Heart left ventricle (tissue), 16 donors: ENCODE measurements at regions not wholly inside any gene's neighbourhood (a gene's known extent, or its start where the extent isn't known, plus 50 kb on each side); places are given as distances from the start of the nearest gene placed in this dataset.

Source experiments
- ATAC-seq, 4 donors: fragments of 200-7000 bp; cut with Tn5 transposase; one replicate each; pipeline ENCODE4 v1.9.1; 2020 to 2022; ENCODE audit warnings: moderate library complexity in 4 of 4, mild to moderate bottlenecking in 3 of 4, moderate number of reproducible peaks in 1 of 4
- DNase-seq, 5 donors: peaks; one replicate each; pipeline ENCODE4 v3.0.0-alpha.2; 2020
- H3K27ac ChIP-seq, 12 donors: fragments of 200-600 bp; sonication (generic) in 4 of 12; one replicate each; pipeline versions ENCODE4 v1.5.0 to v1.8.0; 2016 to 2022; ENCODE audit warnings: mild to moderate bottlenecking in 2 of 12
- H3K27me3 ChIP-seq, 9 donors: fragments of 200-600 bp; sonication (generic) in 2 of 9; one replicate each; pipeline versions ENCODE4 v1.5.1 to v1.8.0; 2016 to 2022; ENCODE audit warnings: mild to moderate bottlenecking in 3 of 9
- H3K36me3 ChIP-seq, 9 donors: fragments of 200-600 bp; sonication (generic) in 2 of 9; one replicate each; pipeline versions ENCODE4 v1.5.0 to v1.8.0; 2018 to 2022; ENCODE audit warnings: mild to moderate bottlenecking in 2 of 9
- H3K4me1 ChIP-seq, 12 donors: fragments of 200-600 bp; sonication (generic) in 4 of 12; one replicate each; pipeline versions ENCODE4 v1.5.0 to v1.8.0; 2016 to 2022; ENCODE audit warnings: mild to moderate bottlenecking in 3 of 12
- H3K4me3 ChIP-seq, 12 donors: fragments of 200-600 bp; sonication (generic) in 4 of 12; one replicate each; pipeline versions ENCODE4 v1.5.0 to v1.8.0; 2017 to 2022; ENCODE audit warnings: mild to moderate bottlenecking in 9 of 12, moderate library complexity in 4 of 12
- H3K9me3 ChIP-seq, 12 donors: fragments of 200-600 bp; sonication (generic) in 4 of 12; one replicate each; pipeline versions ENCODE4 v1.5.0 to v1.8.0; 2016 to 2022; ENCODE audit warnings: mild to moderate bottlenecking in 1 of 12
- POLR2A ChIP-seq, 2 donors: fragments of 450-650 bp; IDR thresholded peaks; one replicate each; pipeline ENCODE4 v1.6.1; 2017; ENCODE audit warnings: antibody characterized with exemption in 2 of 2, mild to moderate bottlenecking in 2 of 2, moderate library complexity in 2 of 2
- WGBS, 4 donors: extraction: QIAGEN DNeasy Blood & Tissue Kit in 2 of 4; methylation state at CpG; one replicate each; pipeline versions ENCODE4 v1.1.5 to v1.1.7; 2013 to 2018; 5-methylcytosine and 5-hydroxymethylcytosine counted together
- intact Hi-C, 10 donors: fragments of 100-400 bp; cut with DNase I; formaldehyde crosslinking; loops; one replicate each; pipeline versions ENCODE4 v1.11.1 to v1.14.2; 2022
- TF ChIP-seq, protein P1 (sequence below), 12 donors: fragments of 200-600 bp; sonication (generic) in 4 of 12; IDR thresholded peaks; one replicate each; pipeline versions ENCODE4 v1.5.0 to v1.8.0; 2018 to 2022; ENCODE audit warnings: antibody characterized with exemption in 12 of 12, mild to moderate bottlenecking in 5 of 12
- donor health status: ischemic (EF 13 %, LVEDD 7.1; RV severe dilation, severe dysfunction).
- donor health status: healthy with polysubstance abuse.
- donor health status: DM: no; HTN: yes; CAD: no.
- donor health status: DM: no; HTN: no; CAD: no.
- donor health status: ischemic (EF 25% LVEDD 6.9; RV normal size, moderate dysfunction).
- donor health status: ischemic (EF 25% LVEDD 5.7; RV mildly dilated, moderate dysfunction).
- donor health status: healthy.
- donor health status: DM: yes; HTN: yes; CAD: no.
- donor health status: ischemic (EF 35%, LVEDD 5.7; RV mildly dilated, moderate dysfunction).
- donor health status: nonischemic (EF 11% LVEDD 7.7; RV severe dilation, severe dysfunction).
- donor health status: DM: yes; HTN: yes; CAD: no.
- donor health status: PGD.
- donor health status: ischemic (EF 29% LVEDD 5.4; RV normal size, mild dysfunction).
- donor health status: nonischemic (EF 23%, LVEDD 6.1; RV moderate dilation, normal function).

DNA sequence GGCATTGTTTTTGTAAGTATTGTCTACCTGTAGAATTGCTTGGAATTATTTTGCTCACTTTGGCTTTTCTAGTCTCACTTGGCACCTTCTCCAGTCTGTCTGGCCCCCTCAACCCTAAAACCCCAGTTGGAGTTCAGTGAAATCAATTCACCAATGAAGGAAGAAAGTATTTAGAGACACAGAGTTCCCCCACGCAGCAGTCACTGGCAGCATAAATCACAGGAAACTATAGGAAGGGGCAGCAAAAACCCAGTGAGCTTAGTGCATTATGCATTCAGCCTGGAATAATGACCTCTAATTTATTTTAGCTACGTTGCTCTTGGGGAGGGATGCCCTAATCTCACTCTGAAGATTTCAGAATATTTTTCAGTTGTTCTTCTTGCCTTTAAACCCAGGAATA lies 204.7 kb upstream of the BLID start:
- Histone ChIP-seq H3K4me3 (peak overlapping the region in 1 of 12 donors; percentile 34), H3K27me3 (no peaks in the 10 kb centered on the region), H3K27ac (no peak overlapping the region), H3K36me3 (no peaks in the 10 kb centered on the region), H3K4me1 (peaks cover 0 to 53% (median 5%) of the 10 kb centered on the region in 12 donors), H3K9me3 (no peaks in the 10 kb centered on the region)
- ATAC-seq (no peak), DNase-seq (no peak)
- intact Hi-C loops: no loop called here
- WGBS, 4 donors: 75 to 87% (median 84%) methylated on average over 2 of the region's 2 CpGs
- no peak for TF ChIP-seq POLR2A (IDR thresholded peaks at IDR 0.05)
- TF ChIP-seq, protein P1, sequence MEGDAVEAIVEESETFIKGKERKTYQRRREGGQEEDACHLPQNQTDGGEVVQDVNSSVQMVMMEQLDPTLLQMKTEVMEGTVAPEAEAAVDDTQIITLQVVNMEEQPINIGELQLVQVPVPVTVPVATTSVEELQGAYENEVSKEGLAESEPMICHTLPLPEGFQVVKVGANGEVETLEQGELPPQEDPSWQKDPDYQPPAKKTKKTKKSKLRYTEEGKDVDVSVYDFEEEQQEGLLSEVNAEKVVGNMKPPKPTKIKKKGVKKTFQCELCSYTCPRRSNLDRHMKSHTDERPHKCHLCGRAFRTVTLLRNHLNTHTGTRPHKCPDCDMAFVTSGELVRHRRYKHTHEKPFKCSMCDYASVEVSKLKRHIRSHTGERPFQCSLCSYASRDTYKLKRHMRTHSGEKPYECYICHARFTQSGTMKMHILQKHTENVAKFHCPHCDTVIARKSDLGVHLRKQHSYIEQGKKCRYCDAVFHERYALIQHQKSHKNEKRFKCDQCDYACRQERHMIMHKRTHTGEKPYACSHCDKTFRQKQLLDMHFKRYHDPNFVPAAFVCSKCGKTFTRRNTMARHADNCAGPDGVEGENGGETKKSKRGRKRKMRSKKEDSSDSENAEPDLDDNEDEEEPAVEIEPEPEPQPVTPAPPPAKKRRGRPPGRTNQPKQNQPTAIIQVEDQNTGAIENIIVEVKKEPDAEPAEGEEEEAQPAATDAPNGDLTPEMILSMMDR (IDR thresholded peaks at IDR 0.05): no peak

DNA sequence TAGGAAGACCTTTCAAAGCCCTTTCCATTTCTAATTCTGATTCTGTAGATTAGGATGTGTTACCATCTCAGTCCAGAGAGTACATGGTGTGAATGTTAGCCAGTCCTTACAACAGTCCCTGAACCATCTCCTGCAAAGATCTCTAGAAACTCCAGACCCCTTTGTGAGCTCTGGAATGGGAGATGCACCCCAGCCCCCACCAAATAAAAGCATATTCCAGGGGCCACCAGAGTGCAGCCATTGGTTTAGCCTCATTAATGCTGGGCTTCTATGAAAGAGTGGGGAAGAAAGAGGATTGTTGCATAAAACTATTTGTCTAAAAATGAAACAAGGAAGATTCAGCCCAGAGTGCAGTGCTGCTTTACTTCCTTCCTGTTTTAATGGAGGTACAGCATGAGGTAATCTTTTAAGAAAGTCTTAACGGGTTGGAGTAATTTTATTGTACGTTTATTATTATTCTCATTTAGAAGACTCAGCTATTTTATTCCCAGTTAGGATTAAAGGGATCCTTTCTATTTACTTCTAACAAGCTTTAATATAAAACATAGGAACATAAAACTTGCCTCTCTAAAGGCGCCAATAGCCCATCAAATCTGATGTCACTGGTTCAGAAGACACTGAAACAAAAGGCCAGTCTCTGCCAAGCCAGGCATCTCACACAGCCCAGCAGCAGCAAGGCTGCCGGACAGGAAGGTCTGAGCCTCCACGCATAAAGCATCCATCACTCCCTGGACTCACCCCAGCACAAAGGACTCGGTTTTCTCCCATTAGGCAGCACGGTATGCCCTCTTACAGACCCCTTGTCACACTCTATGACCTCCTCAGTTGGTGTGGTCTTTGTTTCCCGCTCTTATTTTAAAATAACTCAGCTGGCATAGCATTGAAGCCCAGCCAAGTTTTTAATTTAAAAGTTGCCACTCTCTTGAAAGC lies 203.9 kb upstream of the BLID start:
- H3K4me3 ChIP-seq: peak overlapping the region in 1 of 12 donors; percentile 16
- TF ChIP-seq, protein P1 (IDR thresholded peaks at IDR 0.05): no peak
- no peak for TF ChIP-seq POLR2A (IDR thresholded peaks at IDR 0.05)
- ATAC-seq (peak in 1 of 4 donors; percentile 42), DNase-seq (no peak)
- H3K27me3 ChIP-seq: no peaks in the 10 kb centered on the region
- peak overlapping the region in 1 of 12 donors; percentile 66 for H3K27ac ChIP-seq
- no peaks in the 10 kb centered on the region for H3K36me3 ChIP-seq
- WGBS, 4 donors: 50 to 65% (median 62%) methylated on average over 8 of the region's 8 CpGs
- no peaks in the 10 kb centered on the region for H3K9me3 ChIP-seq
- peaks cover 0 to 53% (median 5%) of the 10 kb centered on the region in 12 donors for H3K4me1 ChIP-seq
- intact Hi-C loops: no loop called here

DNA sequence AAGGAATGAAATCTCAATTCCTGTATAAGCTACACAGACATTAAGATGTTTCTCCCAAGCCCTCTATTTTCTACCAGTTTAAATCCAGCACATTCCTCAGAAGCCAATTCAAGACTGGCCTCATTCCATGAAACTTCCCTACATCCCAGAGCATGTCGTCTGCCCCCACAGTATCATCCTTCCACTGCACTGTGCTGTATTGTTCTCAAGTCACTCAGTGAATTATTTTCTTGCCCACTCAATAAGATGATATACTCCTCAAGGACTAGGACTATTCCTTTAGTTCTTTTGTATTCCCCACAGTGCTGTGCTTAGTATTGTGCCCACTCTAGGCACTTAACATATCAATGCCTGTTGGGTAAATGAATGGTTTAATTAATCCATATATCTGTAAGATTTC lies 203.1 kb upstream of the BLID start:
- H3K36me3 ChIP-seq: no peaks in the 10 kb centered on the region
- intact Hi-C loops: no loop called here
- no peaks in the 10 kb centered on the region for H3K27me3 ChIP-seq
- no peak for TF ChIP-seq POLR2A (IDR thresholded peaks at IDR 0.05)
- TF ChIP-seq, protein P1 (IDR thresholded peaks at IDR 0.05): no peak
- H3K9me3 ChIP-seq: no peaks in the 10 kb centered on the region
- ATAC-seq (no peak), DNase-seq (no peak)
- H3K4me3 ChIP-seq: no peak overlapping the region
- WGBS, 4 donors: 25 to 45% (median 36%) methylated on average over 1 of the region's 1 CpG
- peaks cover 0 to 53% (median 5%) of the 10 kb centered on the region in 12 donors for H3K4me1 ChIP-seq
- no peak overlapping the region for H3K27ac ChIP-seq

DNA sequence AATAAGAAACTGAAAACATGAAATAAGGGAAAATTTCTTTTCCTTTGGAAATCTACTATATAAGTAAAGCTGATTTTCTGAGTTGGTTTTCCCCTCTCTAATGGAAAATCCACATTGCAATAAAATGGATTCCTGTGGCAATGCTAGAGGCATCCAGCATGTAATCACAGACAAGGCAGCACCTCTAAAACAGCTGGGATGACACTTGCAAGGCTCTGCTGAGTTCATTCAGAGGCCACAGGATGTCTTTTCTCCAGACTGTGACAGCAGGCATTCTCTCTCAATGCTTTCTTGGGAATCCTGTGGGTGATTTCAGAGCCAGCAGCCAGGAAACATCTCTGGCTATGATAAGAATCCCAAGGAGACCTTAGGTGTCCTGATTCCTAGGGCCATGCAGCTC lies 201.3 kb upstream of the BLID start:
- intact Hi-C loops: no loop called here
- TF ChIP-seq, protein P1 (IDR thresholded peaks at IDR 0.05): no peak
- no peak for TF ChIP-seq POLR2A (IDR thresholded peaks at IDR 0.05)
- H3K36me3 ChIP-seq: no peaks in the 10 kb centered on the region
- H3K4me3 ChIP-seq: no peak overlapping the region
- H3K27me3 ChIP-seq: no peaks in the 10 kb centered on the region
- DNase-seq: no peak
- no peaks in the 10 kb centered on the region for H3K9me3 ChIP-seq
- peaks cover 0 to 47% (median 5%) of the 10 kb centered on the region in 12 donors for H3K4me1 ChIP-seq
- peak overlapping the region in 1 of 12 donors; percentile 26 for H3K27ac ChIP-seq
- peak in 2 of 4 donors; percentile 31 to 55 for ATAC-seq
